ENCODE measurements at regions not wholly inside any gene's neighbourhood (a gene's known extent, or its start where the extent isn't known, plus 50 kb on each side); places are given as distances from the start of the nearest gene placed in this dataset.

GRCh38 chr14:84128050-84128449, 1401.9 kb upstream of the FLRT2 start:
- Histone ChIP-seq H3K4me3 (no peak overlapping the region), H3K36me3 (no peaks in the 10 kb centered on the region), H3K27me3 (no peaks in the 10 kb centered on the region), H3K4me1 (no peaks in the 10 kb centered on the region), H3K9me3 (no peaks in the 10 kb centered on the region), H3K27ac (no peak overlapping the region)
- 27 to 39% (median 30%) methylated on average over 3 of the region's 3 CpGs for WGBS, 4 donors
- ATAC-seq (peak in 1 of 4 donors; percentile 18), DNase-seq (no peak)
- intact Hi-C loops (cut with DNase I): no loop called here
- TF ChIP-seq CTCF (IDR thresholded peaks at IDR 0.05): no peak
- no peak for TF ChIP-seq POLR2A (IDR thresholded peaks at IDR 0.05)

- WGBS, 4 donors: 60 to 74% (median 65%) methylated on average over 5 of the region's 5 CpGs
- H3K27ac ChIP-seq: no peak overlapping the region
- H3K27me3 ChIP-seq: no peaks in the 10 kb centered on the region
- intact Hi-C loops (cut with DNase I): no loop called here
- no peak for TF ChIP-seq CTCF (IDR thresholded peaks at IDR 0.05)
- no peak for TF ChIP-seq POLR2A (IDR thresholded peaks at IDR 0.05)
- no peak for DNase-seq
- H3K4me1 ChIP-seq: no peaks in the 10 kb centered on the region
- H3K36me3 ChIP-seq: no peaks in the 10 kb centered on the region
- H3K9me3 ChIP-seq: no peaks in the 10 kb centered on the region
- peak in 1 of 4 donors; percentile 36 for ATAC-seq
- H3K4me3 ChIP-seq: no peak overlapping the region
These were observed 1400.9 kb upstream of the FLRT2 start for GRCh38 chr14:84129007-84129406.

- TF ChIP-seq POLR2A (IDR thresholded peaks at IDR 0.05): no peak
- TF ChIP-seq CTCF (IDR thresholded peaks at IDR 0.05): no peak
These were observed 1400.0 kb upstream of the FLRT2 start for GRCh38 chr14:84129941-84130340.

GRCh38 chr14:84131924-84132323, 1398.0 kb upstream of the FLRT2 start:
- DNase-seq (no peak), ATAC-seq (no peak)
- no peaks in the 10 kb centered on the region for H3K4me1 ChIP-seq
- no peaks in the 10 kb centered on the region for H3K27me3 ChIP-seq
- H3K27ac ChIP-seq: no peak overlapping the region
- H3K9me3 ChIP-seq: peaks cover 0 to 6% (median 0%) of the 10 kb centered on the region in 12 donors
- no peak overlapping the region for H3K4me3 ChIP-seq
- intact Hi-C loops (cut with DNase I): no loop called here
- TF ChIP-seq CTCF (IDR thresholded peaks at IDR 0.05): no peak
- TF ChIP-seq POLR2A (IDR thresholded peaks at IDR 0.05): no peak
- no peaks in the 10 kb centered on the region for H3K36me3 ChIP-seq

More at GRCh38 chr14:84129941-84130340, 1400.0 kb upstream of the FLRT2 start:
- DNase-seq (no peak), ATAC-seq (no peak)
- H3K27ac ChIP-seq: no peak overlapping the region
- no peak overlapping the region for H3K4me3 ChIP-seq
- WGBS, 4 donors: 79 to 94% (median 88%) methylated on average over 1 of the region's 1 CpG
- intact Hi-C loops (cut with DNase I): no loop called here
- H3K4me1 ChIP-seq: no peaks in the 10 kb centered on the region
- no peaks in the 10 kb centered on the region for H3K36me3 ChIP-seq
- H3K27me3 ChIP-seq: no peaks in the 10 kb centered on the region
- no peaks in the 10 kb centered on the region for H3K9me3 ChIP-seq
